CD4-positive, alpha-beta T cell treated with Interleukin-12 subunit alpha and Interleukin-12 subunit beta, for 1 hour (primary cell): ENCODE measurements at regions not wholly inside any gene's neighbourhood (a gene's known extent, or its start where the extent isn't known, plus 50 kb on each side); places are given as distances from the start of the nearest gene placed in this dataset.

Experiments used
- DNase-seq: peaks from one replicate; pipeline ENCODE4 v3.0.0-alpha.2; 2020

DNA sequence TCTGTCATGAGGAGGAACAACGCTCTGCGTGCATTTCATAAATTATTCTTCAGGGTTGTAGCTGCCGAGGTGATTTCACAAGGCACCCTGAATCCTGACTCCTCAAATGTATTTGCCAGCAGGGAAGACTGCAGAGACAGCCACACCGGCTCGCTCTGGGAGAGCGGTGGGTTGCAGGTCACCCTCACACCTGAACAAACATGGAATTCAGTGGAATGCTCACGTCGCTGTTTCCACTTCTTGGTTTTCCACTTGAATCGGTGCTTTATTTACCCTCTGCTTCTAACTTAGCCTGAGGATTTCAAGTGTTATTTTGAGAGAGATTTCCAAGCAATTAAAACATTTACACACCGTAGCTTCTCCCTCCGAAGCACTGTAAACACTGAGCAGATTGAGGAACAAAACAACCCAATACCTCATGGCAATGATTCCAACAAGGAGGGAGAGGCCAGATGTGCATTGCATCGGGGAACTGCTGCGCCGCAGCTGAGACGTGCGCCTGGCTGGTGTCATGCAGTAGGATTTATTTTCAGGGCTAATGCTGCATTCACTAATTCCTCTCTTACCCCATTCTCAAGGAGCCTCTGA lies 59.5 kb upstream of the GGTLC1 start:
- no peak for DNase-seq

GRCh38 chr20:24046888-24047287 lies 58.3 kb upstream of the GGTLC1 start:
- DNase-seq, result no peak

- peak; percentile 23 for DNase-seq
Observed at GRCh38 chr20:24045621-24046318, 57.2 kb upstream of the GGTLC1 start.

DNA sequence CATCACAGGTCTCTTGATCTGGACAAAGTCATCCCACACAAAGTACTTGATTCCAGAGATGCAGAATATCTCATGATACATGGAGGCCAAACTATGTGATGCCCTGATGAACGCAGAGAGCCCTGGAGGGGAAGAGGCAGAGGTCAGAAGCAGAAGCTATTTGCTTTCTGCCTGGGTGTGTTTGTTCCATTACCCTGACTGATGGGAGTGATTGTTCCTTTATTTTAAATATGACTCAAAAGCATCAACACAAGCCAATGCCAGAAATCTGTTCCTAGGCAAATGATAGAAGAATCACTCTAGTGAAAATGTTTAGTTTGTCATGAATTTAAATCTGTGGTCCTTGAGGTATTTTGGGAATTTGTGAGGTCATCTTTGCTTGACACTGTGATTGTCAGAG lies 54.7 kb upstream of the GGTLC1 start:
- no peak for DNase-seq

GRCh38 chr20:24042646-24043045 lies 54.1 kb upstream of the GGTLC1 start:
- DNase-seq, result no peak

DNA sequence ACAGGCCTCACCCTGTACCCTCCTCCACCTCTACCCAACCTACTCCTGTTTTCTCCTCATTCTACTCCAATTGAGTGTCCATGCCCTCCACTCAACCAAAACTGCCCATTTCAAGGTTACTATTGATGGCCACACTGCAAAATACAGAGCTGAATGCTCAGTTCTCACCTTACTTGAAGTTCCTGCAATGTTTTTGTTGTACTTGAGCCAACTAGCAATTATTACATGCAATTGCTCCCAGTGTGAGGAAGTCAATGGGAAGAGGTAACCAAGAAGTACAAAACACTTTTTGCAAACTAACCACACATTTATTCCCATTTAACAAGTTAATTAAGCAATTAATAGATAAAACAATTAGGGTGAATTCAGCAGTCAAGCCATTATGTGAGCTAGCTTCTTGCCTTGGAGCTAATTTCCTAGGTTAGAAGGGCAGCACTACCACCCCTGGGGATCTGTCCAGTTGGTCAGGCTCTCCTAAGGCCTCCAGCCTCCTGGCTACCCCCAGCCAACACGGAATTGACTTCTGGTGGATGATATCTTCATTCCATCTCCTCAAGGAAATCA lies 52.4 kb upstream of the GGTLC1 start:
- DNase-seq, result no peak

DNA sequence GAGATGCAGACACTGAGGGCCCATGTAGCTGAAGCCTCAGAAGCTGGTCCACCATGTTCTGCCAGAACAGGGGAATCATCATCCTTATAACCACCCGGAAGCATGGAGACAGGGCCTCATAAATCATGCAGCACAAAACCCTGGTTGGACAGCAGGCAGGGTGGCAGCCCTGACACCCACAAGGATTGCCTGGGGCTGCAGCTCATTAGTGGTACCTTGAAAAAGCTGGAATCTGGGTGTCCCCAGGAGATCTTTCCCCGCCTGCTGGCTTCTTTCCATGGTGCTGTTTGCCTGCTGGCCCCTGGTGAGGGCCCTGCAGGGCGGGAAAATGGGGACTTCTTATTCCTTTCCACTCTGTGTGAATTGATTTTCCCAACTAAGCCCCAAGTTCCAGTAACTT lies 50.6 kb upstream of the GGTLC1 start:
- DNase-seq, result no peak
